Large intestine (tissue), 3 donors: ENCODE measurements at regions not wholly inside any gene's neighbourhood (a gene's known extent, or its start where the extent isn't known, plus 50 kb on each side); places are given as distances from the start of the nearest gene placed in this dataset.
"Not testable (repeated sequence)": the region's sequence is repeated elsewhere in the genome, so short reads cannot be mapped to it uniquely, and the experiment has no call there.

ENCODE experiments used
- DNase-seq, 2 donors: peaks; one replicate each; pipeline versions ENCODE4 v3.0.0 to v3.0.0-alpha.2; 2013
- H3K27ac ChIP-seq: one replicate; pipeline ENCODE4 v1.5.1; 2013; ENCODE audit warnings: low read length
- H3K27me3 ChIP-seq: 2 replicates; pipeline ENCODE4 v1.6.1; 2013; ENCODE audit warnings: low read length; ENCODE audit not compliant: control insufficient read depth, insufficient read depth
- H3K36me3 ChIP-seq: 2 replicates; pipeline ENCODE4 v1.6.1; 2013; ENCODE audit warnings: low read length; ENCODE audit not compliant: control insufficient read depth, insufficient read depth
- H3K4me1 ChIP-seq: one replicate; pipeline ENCODE4 v1.6.1; 2013; ENCODE audit warnings: low read length; ENCODE audit not compliant: control insufficient read depth, insufficient read depth
- H3K4me3 ChIP-seq: one replicate; pipeline ENCODE4 v1.5.1; 2013; ENCODE audit warnings: low read length
- H3K9me3 ChIP-seq: one replicate; pipeline ENCODE4 v1.6.1; 2013; ENCODE audit warnings: mild to moderate bottlenecking, low read depth, low read length, moderate library complexity; ENCODE audit not compliant: control insufficient read depth
- WGBS: methylation state at CpG from one replicate; pipeline ENCODE4 v1.1.5; 2013; ENCODE audit warnings: low lambda C conversion rate; ENCODE audit not compliant: insufficient coverage; 5-methylcytosine and 5-hydroxymethylcytosine counted together

DNA sequence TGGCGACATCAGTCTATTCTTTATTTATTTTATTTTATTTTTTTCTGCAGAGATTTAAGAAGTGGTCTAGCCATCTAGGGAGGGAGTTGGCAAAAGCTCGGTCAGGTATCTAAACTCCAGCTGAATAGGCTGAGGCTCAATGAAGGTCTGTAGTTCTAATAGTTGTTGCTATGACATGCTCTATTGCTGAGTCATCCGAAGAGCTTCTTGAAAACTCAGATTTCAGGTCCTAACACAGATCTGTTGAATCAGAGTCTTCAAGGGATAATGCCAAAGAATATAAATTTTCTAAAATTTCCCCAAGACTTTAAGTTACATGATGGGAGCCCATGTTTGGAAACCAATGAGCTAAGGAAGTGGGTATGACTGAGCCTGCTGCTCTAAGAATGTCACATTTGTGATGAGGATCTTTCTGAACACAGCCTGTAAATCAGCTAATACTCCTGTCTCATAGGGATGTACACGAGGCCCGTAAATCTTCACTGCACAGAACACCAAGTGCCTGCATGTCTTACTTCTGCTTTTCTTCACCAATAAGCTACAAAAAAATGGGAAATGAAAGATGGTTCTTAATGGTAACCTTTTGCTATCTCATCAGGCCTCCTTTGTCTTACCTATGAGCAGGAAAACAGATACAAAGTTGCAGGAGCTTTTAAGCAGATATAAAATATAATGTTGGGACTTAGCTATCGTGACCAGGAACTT lies 901.4 kb upstream of the API5 start:
- Histone ChIP-seq H3K27me3 (no peaks in the 10 kb centered on the region), H3K27ac (no peak overlapping the region), H3K9me3 (no peaks in the 10 kb centered on the region), H3K36me3 (no peaks in the 10 kb centered on the region), H3K4me1 (no peaks in the 10 kb centered on the region), H3K4me3 (no peak overlapping the region)
- DNase-seq: no peak
- WGBS: 95% methylated on average over 4 of the region's 6 CpGs

DNA sequence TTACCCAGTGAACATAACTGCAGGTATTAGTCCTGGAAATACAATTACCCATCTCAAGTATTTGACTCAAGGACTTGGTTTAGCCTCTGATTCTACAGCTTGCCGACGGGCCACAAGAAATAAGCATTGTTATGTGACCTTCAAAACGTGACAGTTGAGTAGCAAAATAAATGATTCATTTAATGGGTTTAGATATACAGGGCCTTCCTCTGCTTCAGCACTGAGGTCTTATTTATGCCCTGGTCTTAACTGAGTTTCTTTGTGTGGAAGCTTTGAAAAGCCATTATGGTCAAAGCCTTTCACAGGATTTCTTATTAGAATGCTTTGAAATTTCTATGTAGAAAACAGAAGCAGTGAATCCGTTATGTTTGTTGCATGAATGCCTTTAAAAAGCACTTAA lies 899.2 kb upstream of the API5 start:
- no peaks in the 10 kb centered on the region for H3K27me3 ChIP-seq
- H3K9me3 ChIP-seq: no peaks in the 10 kb centered on the region
- no peak for DNase-seq
- H3K4me1 ChIP-seq: no peaks in the 10 kb centered on the region
- H3K36me3 ChIP-seq: no peaks in the 10 kb centered on the region
- WGBS: 60% methylated on average over 2 of the region's 4 CpGs
- no peak overlapping the region for H3K4me3 ChIP-seq
- H3K27ac ChIP-seq: no peak overlapping the region

DNA sequence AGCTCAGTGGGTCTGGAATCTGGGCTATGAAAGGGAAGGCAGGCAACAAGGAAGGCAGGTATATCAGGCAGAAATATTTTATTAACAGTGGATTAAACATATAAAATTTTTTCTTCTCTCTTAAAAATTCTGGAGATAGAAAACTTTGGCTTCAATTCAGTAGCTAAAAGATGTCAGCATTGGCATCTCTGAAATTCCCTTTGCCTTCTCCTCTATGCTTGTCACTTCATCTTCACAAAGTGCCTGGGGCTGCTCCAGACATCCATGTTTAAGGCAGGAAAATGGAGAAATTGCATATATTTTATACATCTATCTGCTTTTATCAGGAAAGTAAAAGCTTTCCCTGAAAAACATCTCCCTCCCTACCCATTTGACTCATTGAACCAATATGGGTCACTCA lies 894.1 kb upstream of the API5 start:
- Histone ChIP-seq H3K4me1 (no peaks in the 10 kb centered on the region), H3K4me3 (no peak overlapping the region), H3K27ac (no peak overlapping the region), H3K36me3 (no peaks in the 10 kb centered on the region), H3K9me3 (no peaks in the 10 kb centered on the region), H3K27me3 (no peaks in the 10 kb centered on the region)
- no peak for DNase-seq

DNA sequence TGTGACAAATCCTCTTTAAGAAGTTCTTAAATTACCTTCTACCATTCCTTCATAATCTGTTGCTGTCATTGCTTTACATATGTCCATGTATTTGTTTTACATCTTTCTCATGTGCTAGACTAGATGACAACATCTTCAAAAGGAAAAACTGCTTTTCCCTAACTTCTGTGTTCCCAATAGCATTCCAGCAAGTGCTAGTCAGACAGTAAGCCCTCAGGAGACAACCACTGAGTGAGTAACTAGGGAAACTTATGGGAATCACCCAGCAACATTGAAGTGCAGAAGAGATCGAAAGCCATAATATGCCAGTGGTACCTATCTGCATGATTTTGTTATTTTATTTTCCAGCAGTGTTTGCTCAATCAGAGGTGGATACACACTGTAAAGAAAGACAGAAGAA lies 889.7 kb upstream of the API5 start:
- no peak for DNase-seq
- Histone ChIP-seq H3K36me3 (no peaks in the 10 kb centered on the region), H3K27me3 (no peaks in the 10 kb centered on the region), H3K4me3 (no peak overlapping the region), H3K4me1 (no peaks in the 10 kb centered on the region), H3K9me3 (no peaks in the 10 kb centered on the region), H3K27ac (no peak overlapping the region)
- no CpG with 5 or more reads among the region's 1 CpG for WGBS

DNA sequence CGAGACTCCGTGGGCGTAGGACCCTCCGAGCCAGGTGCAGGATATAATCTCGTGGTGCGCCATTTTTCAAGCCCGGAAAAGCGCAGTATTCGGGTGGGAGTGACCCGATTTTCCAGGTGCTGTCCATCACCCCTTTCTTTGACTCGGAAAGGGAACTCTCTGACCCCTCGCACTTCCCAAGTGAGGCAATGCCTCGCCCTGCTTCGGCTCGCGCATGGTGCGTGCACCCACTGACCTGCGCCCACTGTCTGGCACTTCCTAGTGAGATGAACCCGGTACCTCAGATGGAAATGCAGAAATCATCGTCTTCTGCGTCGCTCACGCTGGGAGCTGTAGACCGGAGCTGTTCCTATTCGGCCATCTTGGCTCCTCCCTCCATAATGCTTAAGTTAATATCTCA lies 876.9 kb upstream of the API5 start:
- not testable (repeated sequence) for H3K9me3 ChIP-seq, H3K27me3 ChIP-seq
- WGBS: no CpG with 5 or more reads among the region's 25 CpGs

DNA sequence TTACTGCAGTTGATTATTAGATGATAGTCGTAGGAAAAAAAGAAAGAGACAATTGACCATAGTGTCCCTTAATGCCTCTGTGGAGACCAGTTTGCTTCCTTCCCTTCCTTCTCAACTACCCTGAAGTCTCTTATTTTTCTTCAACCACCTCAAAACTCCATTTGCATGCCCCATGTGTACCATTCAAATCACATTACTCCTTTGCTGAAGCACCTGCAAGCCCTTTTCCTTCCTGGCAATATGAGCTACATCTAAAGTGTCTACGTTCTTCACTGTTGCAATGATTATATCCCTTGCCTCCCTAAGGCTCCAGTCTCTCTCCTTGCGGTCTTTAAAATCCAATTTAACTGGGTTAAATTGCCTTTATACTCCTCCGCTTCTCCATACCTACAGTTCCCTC lies 867.4 kb upstream of the API5 start:
- 43% methylated on average over 2 of the region's 4 CpGs for WGBS
- no peak overlapping the region for H3K27ac ChIP-seq
- H3K4me1 ChIP-seq: no peaks in the 10 kb centered on the region

More for the DNA sequence above, 876.9 kb upstream of the API5 start:
- H3K36me3 ChIP-seq, H3K27ac ChIP-seq, H3K4me3 ChIP-seq, DNase-seq, H3K4me1 ChIP-seq: not testable (repeated sequence)

DNA sequence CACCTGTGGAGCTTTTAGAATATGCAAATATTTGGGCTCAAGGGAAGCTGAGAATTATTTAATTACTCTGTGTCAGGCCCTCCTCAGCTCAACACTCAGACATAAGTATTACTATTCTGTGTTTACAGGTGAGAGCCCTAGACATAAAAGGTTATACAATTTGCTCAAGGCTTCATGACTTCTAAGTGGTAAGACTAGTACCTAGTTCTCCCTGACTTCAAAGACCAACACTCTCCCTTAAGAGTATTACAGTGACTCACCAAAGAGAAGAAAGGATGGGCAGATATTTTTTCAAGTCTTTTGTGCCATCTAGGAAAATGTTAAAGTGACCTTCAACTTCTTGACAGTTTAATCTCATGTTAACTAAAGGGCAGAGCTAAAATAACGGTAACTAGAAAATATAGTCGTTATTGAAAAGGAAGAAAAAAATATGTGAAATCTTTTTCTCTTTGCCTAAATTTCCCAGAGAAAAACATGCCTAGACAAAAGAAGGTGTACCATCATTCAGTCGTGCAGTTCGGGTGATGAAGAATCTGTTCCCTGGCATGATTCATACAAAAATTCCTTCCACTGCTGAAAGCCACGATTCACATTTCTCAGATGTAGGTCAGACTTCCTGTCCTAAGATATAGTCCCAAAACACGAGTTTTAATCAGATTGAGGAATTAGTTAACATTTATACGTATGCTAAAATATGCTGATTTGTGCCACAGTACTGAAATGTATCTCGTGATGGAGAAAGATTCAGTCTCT lies 849.1 kb upstream of the API5 start:
- no peak overlapping the region for H3K27ac ChIP-seq
- no peaks in the 10 kb centered on the region for H3K4me1 ChIP-seq
- no peaks in the 10 kb centered on the region for H3K9me3 ChIP-seq
- H3K36me3 ChIP-seq: no peaks in the 10 kb centered on the region
- WGBS: 90% methylated on average over 6 of the region's 8 CpGs
- no peak for DNase-seq
- no peak overlapping the region for H3K4me3 ChIP-seq
- H3K27me3 ChIP-seq: no peaks in the 10 kb centered on the region

More for the DNA sequence above, 867.4 kb upstream of the API5 start:
- H3K27me3 ChIP-seq: no peaks in the 10 kb centered on the region
- no peak for DNase-seq
- H3K9me3 ChIP-seq: no peaks in the 10 kb centered on the region
- H3K36me3 ChIP-seq: no peaks in the 10 kb centered on the region
- H3K4me3 ChIP-seq: no peak overlapping the region

DNA sequence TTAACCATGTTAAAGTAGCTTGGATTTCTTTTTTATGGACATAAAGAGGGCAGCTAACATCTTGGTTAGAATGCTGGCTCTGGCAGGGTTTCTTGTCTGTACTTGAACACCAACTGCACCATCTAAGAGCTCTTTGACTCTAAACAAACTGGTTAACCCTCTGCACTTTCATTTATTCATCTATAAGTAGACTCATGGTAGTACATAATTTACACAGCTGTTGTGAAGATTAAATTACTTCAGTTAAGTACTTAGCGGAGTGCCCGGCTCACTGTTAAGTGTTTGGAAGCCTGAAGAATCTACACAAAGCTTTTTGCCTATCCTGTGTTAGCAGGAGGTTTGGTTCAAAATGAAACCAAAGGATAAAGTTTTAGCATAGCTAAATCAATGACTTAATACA lies 846.2 kb upstream of the API5 start:
- H3K9me3 ChIP-seq: no peaks in the 10 kb centered on the region
- WGBS: no CpG with 5 or more reads among the region's 2 CpGs

DNA sequence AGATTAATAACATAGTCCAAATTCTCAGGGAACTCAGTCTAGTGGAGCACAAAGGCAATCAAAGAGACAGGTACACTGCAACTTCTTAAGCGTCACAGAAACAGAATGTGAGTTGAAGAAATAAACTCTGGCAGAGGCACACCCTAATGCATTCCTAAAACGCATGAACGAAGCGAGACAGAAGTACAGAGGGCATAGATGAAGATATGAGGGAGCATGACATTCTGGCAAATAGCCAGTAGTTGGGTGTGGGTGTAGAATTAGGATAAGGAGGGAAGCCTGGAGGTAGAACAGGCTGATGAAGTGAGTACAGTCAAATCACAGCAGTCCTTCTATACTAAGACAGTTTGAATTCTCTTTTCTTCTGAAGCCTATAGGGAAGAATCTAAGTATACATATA lies 838.7 kb upstream of the API5 start:
- Histone ChIP-seq H3K4me1 (no peaks in the 10 kb centered on the region), H3K36me3 (no peaks in the 10 kb centered on the region), H3K4me3 (no peak overlapping the region), H3K27ac (no peak overlapping the region), H3K9me3 (no peaks in the 10 kb centered on the region), H3K27me3 (no peaks in the 10 kb centered on the region)
- DNase-seq: peak in 1 of 2 donors; percentile 60
- WGBS: 10% methylated on average over 3 of the region's 4 CpGs

More for the DNA sequence above, 846.2 kb upstream of the API5 start:
- no peak for DNase-seq
- H3K36me3 ChIP-seq: no peaks in the 10 kb centered on the region
- H3K27ac ChIP-seq: no peak overlapping the region
- no peaks in the 10 kb centered on the region for H3K27me3 ChIP-seq
- no peaks in the 10 kb centered on the region for H3K4me1 ChIP-seq
- H3K4me3 ChIP-seq: no peak overlapping the region

DNA sequence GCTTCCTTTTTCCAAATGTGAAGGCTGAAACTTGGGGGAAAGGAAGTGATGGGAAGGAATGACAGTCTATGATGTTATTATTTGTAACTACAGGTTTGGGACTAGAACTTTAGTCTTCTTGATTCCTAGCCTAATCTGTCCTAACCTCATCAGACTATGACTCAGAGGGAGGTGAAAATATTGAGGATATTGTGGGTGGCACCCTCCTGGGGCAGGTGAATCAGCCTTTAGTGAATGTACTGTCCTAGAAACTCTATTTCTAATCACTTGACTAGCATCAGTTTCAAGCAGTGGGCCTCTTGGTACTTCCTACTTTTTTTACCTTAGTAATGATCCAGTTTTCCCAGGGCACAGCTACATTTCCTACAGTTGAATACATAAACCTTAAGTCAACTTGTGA lies 829.0 kb upstream of the API5 start:
- Histone ChIP-seq H3K27ac (no peak overlapping the region), H3K4me3 (no peak overlapping the region), H3K36me3 (no peaks in the 10 kb centered on the region), H3K9me3 (no peaks in the 10 kb centered on the region), H3K4me1 (no peaks in the 10 kb centered on the region), H3K27me3 (no peaks in the 10 kb centered on the region)
- no peak for DNase-seq

DNA sequence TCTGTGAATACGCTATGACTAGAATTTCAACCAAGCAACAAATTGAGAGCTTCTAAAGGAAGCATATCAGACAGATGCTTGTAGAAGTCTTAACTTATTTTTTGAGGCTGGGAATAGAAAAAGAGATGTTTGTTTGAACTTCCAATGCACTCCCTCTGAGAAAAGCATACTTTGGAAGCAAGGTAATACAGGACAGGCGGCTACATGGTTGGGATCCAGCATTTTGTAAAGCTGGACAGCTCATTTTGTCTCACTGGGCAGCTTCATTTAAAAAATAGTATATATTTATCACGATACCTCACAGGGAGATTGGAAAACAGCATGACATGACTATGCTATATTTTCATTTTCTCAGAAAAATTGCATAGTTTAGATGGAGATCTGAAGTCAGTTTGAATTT lies 821.3 kb upstream of the API5 start:
- no peak overlapping the region for H3K4me3 ChIP-seq
- H3K9me3 ChIP-seq: no peaks in the 10 kb centered on the region
- DNase-seq: no peak
- H3K27me3 ChIP-seq: no peaks in the 10 kb centered on the region
- no peak overlapping the region for H3K27ac ChIP-seq
- no peaks in the 10 kb centered on the region for H3K36me3 ChIP-seq
- H3K4me1 ChIP-seq: no peaks in the 10 kb centered on the region
- WGBS: 83% methylated on average over 1 of the region's 3 CpGs
